ENCODE measurements at regions not wholly inside any gene's neighbourhood (a gene's known extent, or its start where the extent isn't known, plus 50 kb on each side); places are given as distances from the start of the nearest gene placed in this dataset.
"Not testable (repeated sequence)": the region's sequence is repeated elsewhere in the genome, so short reads cannot be mapped to it uniquely, and the experiment has no call there.

GRCh38 chr14:76264384-76264783 is 111.6 kb upstream of the ESRRB start:
- DNase-seq (ENCODE audit: low spot score): no peak

- DNase-seq (ENCODE audit: low spot score): no peak
Observed at GRCh38 chr14:76267322-76268046, 108.5 kb upstream of the ESRRB start.

GRCh38 chr14:76268047-76268431 is 107.9 kb upstream of the ESRRB start:
- DNase-seq (ENCODE audit: low spot score): no peak

- DNase-seq (ENCODE audit: low spot score): no peak
Observed at GRCh38 chr14:76268700-76269099, 107.2 kb upstream of the ESRRB start.

DNA sequence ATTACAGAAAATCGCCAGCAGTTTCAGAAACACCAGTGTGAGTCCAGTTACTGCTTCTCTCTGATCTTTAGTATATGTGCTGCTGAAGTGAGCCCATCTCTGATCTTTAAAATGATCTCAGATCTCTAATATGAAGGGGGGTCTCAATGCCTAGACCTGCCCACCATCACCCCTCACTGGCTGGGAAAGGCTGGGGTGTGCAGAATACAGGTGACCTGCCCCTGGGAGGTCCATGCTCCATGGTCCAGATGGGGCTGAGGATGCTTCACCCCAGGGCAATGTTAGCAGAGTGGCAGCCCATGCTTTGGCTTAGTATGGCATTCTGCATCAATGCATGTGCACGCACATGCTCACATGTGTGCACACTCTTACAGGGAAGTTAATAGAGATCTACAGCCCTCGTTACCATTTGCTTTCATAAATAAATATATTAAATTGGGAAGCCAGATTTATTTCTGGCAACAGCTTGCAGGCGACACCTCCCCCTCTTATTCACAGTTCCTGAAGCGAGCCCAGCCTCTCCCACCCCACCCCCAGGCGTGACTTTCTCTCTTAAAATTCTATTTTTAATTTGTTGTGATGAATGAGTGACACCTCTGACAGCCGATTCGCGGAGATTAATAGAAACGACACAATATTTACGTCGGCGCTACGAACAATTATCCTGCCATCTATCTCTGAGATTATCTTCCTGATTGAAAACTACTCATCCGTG is 104.7 kb upstream of the ESRRB start:
- no peak for DNase-seq (ENCODE audit: low spot score)

GRCh38 chr14:76272349-76272748 is 103.6 kb upstream of the ESRRB start:
- no peak for DNase-seq (ENCODE audit: low spot score)

DNA sequence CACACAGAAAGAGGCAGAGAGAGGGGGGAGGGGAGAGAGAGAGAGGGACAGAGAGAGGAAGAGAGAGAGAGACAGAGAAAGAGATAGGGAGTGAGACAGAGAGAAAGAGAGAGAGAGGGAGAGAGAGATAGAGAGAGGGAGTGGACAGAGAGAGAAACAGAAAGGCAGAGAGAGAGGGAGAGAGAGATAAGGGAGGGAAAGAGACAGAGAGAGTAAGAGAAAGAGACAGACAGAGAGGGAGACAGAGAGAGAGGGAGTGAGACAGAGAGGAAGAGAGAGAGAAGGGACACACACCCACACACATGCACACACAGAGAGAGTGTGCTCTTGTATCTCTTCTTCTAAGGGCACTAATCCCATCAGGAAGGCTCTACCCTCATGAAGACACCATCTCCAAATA is 103.2 kb upstream of the ESRRB start:
- DNase-seq (ENCODE audit: low spot score): no peak

DNA sequence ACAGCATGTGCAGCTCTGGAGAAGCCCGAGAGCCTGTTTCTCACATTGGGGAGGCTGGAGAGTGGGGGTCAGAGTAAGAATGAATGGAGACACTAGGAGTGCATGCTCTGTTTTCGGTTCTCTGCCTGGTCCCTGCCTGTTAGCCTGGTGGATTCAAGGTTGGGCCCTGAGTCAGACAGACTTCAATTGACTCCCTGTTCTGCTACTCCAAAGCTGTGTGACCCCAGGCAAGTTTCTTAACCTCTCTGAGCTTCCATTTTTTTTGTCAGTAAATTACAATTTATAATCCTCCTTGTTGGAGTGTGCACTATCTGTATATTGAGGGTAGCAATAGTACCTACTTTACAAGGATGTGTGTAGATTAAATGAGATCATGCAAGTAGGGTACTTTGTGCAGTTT is 102.6 kb upstream of the ESRRB start:
- no peak for DNase-seq (ENCODE audit: low spot score)

GRCh38 chr14:76274324-76274723 is 101.6 kb upstream of the ESRRB start:
- no peak for DNase-seq (ENCODE audit: low spot score)

DNA sequence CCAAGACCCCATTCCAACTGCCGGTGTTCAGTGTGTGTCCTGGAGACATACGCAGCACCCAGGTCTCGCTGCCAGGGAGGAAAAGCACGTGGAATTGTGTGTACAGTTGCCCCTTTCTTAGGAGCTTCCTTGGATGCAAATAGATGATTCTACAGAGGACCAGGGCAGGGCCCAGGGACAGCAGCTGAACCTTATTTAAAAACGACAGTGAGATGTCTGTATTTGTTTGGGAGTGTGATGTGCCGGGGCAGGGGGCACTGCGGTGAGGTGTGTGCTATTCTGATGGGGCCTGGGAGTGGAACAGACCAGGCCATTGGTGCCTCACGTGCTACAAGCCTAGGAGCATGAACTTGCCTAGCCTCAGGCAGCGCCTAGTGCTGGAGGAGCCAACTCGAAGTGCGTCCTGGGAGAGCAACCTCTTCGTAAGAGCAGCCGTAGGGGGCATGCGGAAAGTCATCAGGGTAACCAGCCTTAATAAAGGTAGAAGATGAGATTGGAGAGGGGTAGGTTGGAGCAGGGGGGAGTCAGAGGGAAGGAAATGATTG is 98.3 kb upstream of the ESRRB start:
- no peak for DNase-seq (ENCODE audit: low spot score)

DNA sequence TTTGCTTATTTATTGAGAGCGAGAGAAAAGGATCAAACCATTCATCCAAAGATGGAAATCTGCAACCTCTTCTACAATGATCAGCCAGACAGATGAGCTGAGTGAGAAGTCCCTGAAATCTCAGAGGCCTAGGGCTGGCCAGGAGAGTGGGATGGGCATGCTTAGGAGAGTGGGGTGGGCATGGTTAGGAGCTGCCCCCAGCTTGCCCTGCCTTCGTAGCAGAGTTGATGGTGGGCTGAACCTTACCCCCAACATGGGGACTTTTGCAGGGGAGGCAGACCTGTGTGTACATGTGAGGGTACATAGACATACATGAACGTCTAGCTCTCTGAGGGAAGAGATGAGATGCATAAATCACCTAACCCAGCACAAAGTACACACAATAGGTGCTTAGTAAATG is 95.7 kb upstream of the ESRRB start:
- DNase-seq (ENCODE audit: low spot score): no peak

GRCh38 chr14:76282581-76282980 is 93.4 kb upstream of the ESRRB start:
- no peak for DNase-seq (ENCODE audit: low spot score)

GRCh38 chr14:76287063-76287462 is 88.9 kb upstream of the ESRRB start:
- DNase-seq (ENCODE audit: low spot score): no peak

DNA sequence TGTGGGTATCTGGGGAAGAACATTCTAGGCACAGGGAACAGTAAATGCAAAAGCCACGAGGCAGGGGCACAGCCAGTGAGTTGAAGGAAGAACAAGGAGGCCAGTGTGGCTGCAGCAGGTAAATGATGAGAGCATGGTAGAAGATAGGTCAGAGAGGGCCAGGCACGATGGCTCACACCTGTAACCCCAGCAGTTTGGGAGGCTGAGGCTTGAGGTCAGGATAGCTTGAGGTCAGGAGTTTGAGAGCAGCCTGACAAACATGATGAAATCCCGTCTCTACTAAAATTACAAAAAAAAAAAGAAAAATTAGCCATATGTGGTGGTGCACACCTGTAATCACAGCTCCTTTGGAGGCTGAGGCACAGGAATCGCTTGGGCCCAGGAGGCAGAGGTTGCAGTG is 86.7 kb upstream of the ESRRB start:
- no peak for DNase-seq (ENCODE audit: low spot score)

- DNase-seq (ENCODE audit: low spot score): no peak
Observed at GRCh38 chr14:76292561-76292960, 83.4 kb upstream of the ESRRB start.

DNA sequence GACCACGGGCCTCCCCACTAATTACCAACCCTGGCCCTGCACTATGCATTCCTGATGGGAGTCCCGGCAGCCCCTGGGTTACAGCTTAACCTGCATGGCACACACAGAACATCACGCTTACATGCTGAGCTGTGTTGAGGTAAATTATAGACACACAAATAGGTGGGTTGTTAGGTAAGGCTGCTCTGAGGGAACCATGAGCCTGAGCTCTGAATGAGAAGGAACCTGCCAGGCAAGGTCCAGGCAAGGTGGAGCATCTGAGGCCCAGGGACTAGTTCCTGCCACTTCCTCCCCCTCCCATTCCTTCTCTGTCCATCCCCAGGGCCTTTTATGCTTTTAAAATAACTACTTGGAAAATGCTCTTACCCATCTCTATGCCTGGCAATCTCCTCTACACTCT is 82.7 kb upstream of the ESRRB start:
- no peak for DNase-seq (ENCODE audit: low spot score)

- no peak for DNase-seq (ENCODE audit: low spot score)
Observed at GRCh38 chr14:76293923-76294322, 82.0 kb upstream of the ESRRB start.

- DNase-seq (ENCODE audit: low spot score): no peak
Observed at GRCh38 chr14:76294876-76295275, 81.1 kb upstream of the ESRRB start.

DNA sequence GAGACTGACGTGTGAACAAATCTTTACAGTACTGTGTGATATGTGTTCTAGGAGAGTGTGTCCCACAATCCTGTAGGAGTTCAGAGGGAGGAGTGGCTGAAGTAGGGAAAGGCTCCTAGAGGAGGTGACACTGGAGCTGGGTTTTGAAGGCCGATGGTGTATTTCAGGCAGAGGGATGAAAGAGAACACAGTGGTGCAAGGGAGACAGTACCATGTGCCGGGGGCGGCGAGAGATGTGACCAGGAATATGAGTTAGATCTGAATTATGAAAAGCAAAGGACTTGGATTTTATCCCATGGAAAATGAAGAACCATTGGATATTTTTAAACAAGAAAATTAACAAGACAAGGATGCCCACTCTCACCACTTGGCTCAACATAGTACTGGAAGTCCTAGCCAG is 77.0 kb upstream of the ESRRB start:
- DNase-seq (ENCODE audit: low spot score): no peak

DNA sequence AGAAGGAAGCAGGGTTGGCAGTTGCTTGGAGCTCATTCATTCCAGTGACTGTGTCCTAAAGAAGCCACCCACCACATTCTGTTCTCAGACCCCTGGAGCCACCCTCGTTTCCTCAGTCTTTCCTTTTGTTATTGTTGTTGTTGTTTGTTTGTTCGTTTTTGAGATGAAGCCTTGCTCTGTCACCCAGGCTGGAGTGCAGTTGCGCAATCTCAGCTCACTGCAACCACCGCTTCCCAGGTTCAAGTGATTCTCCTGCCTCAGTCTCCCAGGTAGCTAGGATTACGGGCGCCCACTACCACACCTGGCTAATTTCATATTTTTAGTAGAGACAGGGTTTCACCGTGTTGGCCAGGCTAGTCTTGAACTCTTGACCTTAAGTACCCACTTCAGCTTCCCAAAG is 72.7 kb upstream of the ESRRB start:
- DNase-seq (ENCODE audit: low spot score): not testable (repeated sequence)

DNA sequence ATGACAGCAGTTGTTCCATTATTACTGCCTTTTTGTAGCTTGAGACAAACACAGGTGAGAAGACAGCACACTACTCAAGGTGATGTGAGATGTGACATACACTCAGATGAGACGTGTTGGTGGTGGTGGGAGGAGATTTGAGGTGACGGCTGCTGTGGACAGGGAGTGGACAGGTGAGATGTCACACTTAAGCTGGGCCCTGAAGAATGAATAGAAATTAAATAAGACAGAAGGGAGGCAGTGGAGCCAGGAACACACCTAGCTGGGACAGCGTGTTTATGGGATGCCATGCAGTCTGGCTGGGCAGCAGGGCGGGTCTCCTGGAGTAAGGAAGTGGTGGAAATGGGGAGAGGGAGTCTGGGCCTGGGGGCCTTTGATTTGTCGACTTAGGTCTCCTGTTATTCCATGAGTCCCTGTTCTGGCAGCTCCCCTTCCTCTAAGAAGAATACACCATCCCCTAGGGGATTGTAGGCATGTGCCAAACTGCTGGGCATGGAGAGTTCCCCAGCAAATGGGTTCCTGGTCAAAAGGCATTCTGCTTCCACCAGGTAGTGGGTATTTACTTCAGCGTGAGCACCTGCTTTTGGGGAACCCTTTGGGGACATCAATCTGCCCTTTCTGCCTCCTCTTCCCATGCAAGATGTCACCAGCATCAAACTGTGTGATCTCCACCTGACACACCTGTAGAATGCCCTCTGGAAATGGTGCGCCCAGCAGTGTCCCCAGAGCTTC is 71.2 kb upstream of the ESRRB start:
- DNase-seq (ENCODE audit: low spot score): no peak

- DNase-seq (ENCODE audit: low spot score): no peak
Observed at GRCh38 chr14:76305268-76305826, 70.6 kb upstream of the ESRRB start.

DNA sequence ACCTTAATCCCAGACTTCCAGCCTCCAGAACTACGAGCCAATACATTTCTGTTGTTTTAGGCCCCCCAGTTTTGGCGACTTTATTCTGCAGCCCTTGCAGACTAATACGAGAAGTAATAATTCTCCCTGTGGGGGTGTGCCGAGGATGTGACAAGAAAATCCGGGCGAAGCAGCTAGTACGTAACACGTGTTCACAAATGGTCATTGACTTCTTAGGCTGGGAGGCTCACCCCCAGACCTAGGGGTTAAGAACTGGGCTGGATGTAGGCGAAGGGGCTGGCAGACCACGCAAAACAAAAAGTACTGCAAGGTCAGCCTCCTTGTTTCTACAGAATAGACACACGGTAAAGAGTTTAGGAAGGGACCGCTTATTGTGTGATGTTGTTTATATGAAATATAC is 69.8 kb upstream of the ESRRB start:
- DNase-seq (ENCODE audit: low spot score): no peak

Measured in cerebellar cortex (tissue), 1 donor.